ENCODE measurements at regions not wholly inside any gene's neighbourhood (a gene's known extent, or its start where the extent isn't known, plus 50 kb on each side); places are given as distances from the start of the nearest gene placed in this dataset.

- Histone ChIP-seq H3K4me3 (ENCODE audit: low read length in 2 of 2) (no peak overlapping the region), H3K27ac (ENCODE audit: low read length) (no peak overlapping the region), H3K9ac (ENCODE audit: low read length in 2 of 2) (no peak overlapping the region), H3K36me3 (ENCODE audit: control insufficient read depth in 2 of 2, insufficient read depth in 2 of 2, low read length in 2 of 2) (no peaks in the 10 kb centered on the region), H3K27me3 (ENCODE audit: control insufficient read depth in 1 of 2, insufficient read depth in 2 of 2, low read length in 2 of 2) (no peaks in the 10 kb centered on the region), H3K9me3 (ENCODE audit: control insufficient read depth in 2 of 2, low read length in 2 of 2) (no peaks in the 10 kb centered on the region), H3K4me1 (ENCODE audit: control insufficient read depth, insufficient read depth, low read length) (no peaks in the 10 kb centered on the region)
Observed at GRCh38 chr18:45119876-45120275, 439.2 kb downstream of the SETBP1 start.

DNA sequence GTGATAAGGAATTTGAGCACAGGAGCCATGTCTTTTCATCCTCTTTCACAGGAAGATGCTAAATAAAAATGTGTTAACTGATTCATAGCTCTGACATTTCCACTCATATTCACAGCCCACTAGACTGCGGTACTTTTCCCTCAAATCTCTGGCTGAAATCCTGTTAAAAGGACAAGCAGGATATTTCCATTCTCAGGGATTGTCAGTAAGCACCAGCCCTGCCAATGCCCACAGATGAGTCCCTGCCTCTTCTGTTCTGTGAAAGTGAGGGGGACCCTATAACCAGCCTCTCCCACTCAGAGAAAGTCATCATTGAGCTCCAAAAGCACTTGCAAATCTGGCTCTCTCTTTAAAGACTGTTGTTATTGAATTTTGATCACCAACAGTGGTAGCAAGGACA, 440.5 kb downstream of the SETBP1 start:
- Histone ChIP-seq H3K9ac (ENCODE audit: low read length in 2 of 2) (no peak overlapping the region), H3K4me3 (ENCODE audit: low read length in 2 of 2) (no peak overlapping the region), H3K27ac (ENCODE audit: low read length) (no peak overlapping the region), H3K36me3 (ENCODE audit: control insufficient read depth in 2 of 2, insufficient read depth in 2 of 2, low read length in 2 of 2) (no peaks in the 10 kb centered on the region), H3K4me1 (ENCODE audit: control insufficient read depth, insufficient read depth, low read length) (no peaks in the 10 kb centered on the region), H3K9me3 (ENCODE audit: control insufficient read depth in 2 of 2, low read length in 2 of 2) (no peaks in the 10 kb centered on the region), H3K27me3 (ENCODE audit: control insufficient read depth in 1 of 2, insufficient read depth in 2 of 2, low read length in 2 of 2) (no peaks in the 10 kb centered on the region)

- no peaks in the 10 kb centered on the region for H3K27me3 ChIP-seq (ENCODE audit: control insufficient read depth in 1 of 2, insufficient read depth in 2 of 2, low read length in 2 of 2)
- no peaks in the 10 kb centered on the region for H3K4me1 ChIP-seq (ENCODE audit: control insufficient read depth, insufficient read depth, low read length)
- no peak overlapping the region for H3K9ac ChIP-seq (ENCODE audit: low read length in 2 of 2)
- no peak overlapping the region for H3K27ac ChIP-seq (ENCODE audit: low read length)
- no peaks in the 10 kb centered on the region for H3K36me3 ChIP-seq (ENCODE audit: control insufficient read depth in 2 of 2, insufficient read depth in 2 of 2, low read length in 2 of 2)
- H3K4me3 ChIP-seq (ENCODE audit: low read length in 2 of 2) = no peak overlapping the region
- no peaks in the 10 kb centered on the region for H3K9me3 ChIP-seq (ENCODE audit: control insufficient read depth in 2 of 2, low read length in 2 of 2)
Observed at GRCh38 chr18:45122506-45122905, 441.8 kb downstream of the SETBP1 start.

- H3K4me3 ChIP-seq (ENCODE audit: low read length in 2 of 2) = no peak overlapping the region
- no peak overlapping the region for H3K9ac ChIP-seq (ENCODE audit: low read length in 2 of 2)
- H3K36me3 ChIP-seq (ENCODE audit: control insufficient read depth in 2 of 2, insufficient read depth in 2 of 2, low read length in 2 of 2) = no peaks in the 10 kb centered on the region
- H3K4me1 ChIP-seq (ENCODE audit: control insufficient read depth, insufficient read depth, low read length) = no peaks in the 10 kb centered on the region
- no peak overlapping the region for H3K27ac ChIP-seq (ENCODE audit: low read length)
- no peaks in the 10 kb centered on the region for H3K27me3 ChIP-seq (ENCODE audit: control insufficient read depth in 1 of 2, insufficient read depth in 2 of 2, low read length in 2 of 2)
- no peaks in the 10 kb centered on the region for H3K9me3 ChIP-seq (ENCODE audit: control insufficient read depth in 2 of 2, low read length in 2 of 2)
Observed at GRCh38 chr18:45127405-45127804, 446.7 kb downstream of the SETBP1 start.

DNA sequence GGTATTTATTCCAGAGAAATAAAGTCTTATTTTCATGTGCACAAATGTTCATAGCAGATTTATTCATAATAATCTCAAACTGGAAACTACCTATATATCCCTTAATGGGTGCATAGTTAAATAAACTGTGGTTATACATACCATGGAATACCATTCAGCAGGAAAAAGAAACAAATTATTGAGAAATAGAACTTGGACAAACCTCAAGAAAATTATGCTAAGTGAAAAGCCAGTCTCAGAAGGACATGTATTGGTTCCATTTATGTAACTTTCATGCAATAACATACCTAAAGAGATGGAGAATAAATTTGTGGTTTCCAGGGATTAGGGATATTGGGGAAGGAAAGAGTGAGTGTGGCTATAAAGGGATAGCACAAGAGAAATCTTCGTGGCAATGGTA, 452.6 kb downstream of the SETBP1 start:
- no peak overlapping the region for H3K4me3 ChIP-seq (ENCODE audit: low read length in 2 of 2)
- no peaks in the 10 kb centered on the region for H3K4me1 ChIP-seq (ENCODE audit: control insufficient read depth, insufficient read depth, low read length)

GRCh38 chr18:45136381-45137086, 455.8 kb downstream of the SETBP1 start:
- Histone ChIP-seq H3K4me3 (ENCODE audit: low read length in 2 of 2) (no peak overlapping the region), H3K9ac (ENCODE audit: low read length in 2 of 2) (no peak overlapping the region), H3K27me3 (ENCODE audit: control insufficient read depth in 1 of 2, insufficient read depth in 2 of 2, low read length in 2 of 2) (no peaks in the 10 kb centered on the region), H3K36me3 (ENCODE audit: control insufficient read depth in 2 of 2, insufficient read depth in 2 of 2, low read length in 2 of 2) (no peaks in the 10 kb centered on the region), H3K4me1 (ENCODE audit: control insufficient read depth, insufficient read depth, low read length) (no peaks in the 10 kb centered on the region), H3K9me3 (ENCODE audit: control insufficient read depth in 2 of 2, low read length in 2 of 2) (peaks cover 0 to 4% of the 10 kb centered on the region in 2 donors), H3K27ac (ENCODE audit: low read length) (no peak overlapping the region)

More for the DNA sequence above, 452.6 kb downstream of the SETBP1 start:
- no peaks in the 10 kb centered on the region for H3K9me3 ChIP-seq (ENCODE audit: control insufficient read depth in 2 of 2, low read length in 2 of 2)
- no peak overlapping the region for H3K9ac ChIP-seq (ENCODE audit: low read length in 2 of 2)
- no peaks in the 10 kb centered on the region for H3K27me3 ChIP-seq (ENCODE audit: control insufficient read depth in 1 of 2, insufficient read depth in 2 of 2, low read length in 2 of 2)
- no peak overlapping the region for H3K27ac ChIP-seq (ENCODE audit: low read length)
- H3K36me3 ChIP-seq (ENCODE audit: control insufficient read depth in 2 of 2, insufficient read depth in 2 of 2, low read length in 2 of 2) = no peaks in the 10 kb centered on the region

GRCh38 chr18:45137087-45137419, 456.4 kb downstream of the SETBP1 start:
- Histone ChIP-seq H3K36me3 (ENCODE audit: control insufficient read depth in 2 of 2, insufficient read depth in 2 of 2, low read length in 2 of 2) (no peaks in the 10 kb centered on the region), H3K9ac (ENCODE audit: low read length in 2 of 2) (no peak overlapping the region), H3K9me3 (ENCODE audit: control insufficient read depth in 2 of 2, low read length in 2 of 2) (peaks cover 0 to 4% of the 10 kb centered on the region in 2 donors), H3K27ac (ENCODE audit: low read length) (no peak overlapping the region), H3K4me1 (ENCODE audit: control insufficient read depth, insufficient read depth, low read length) (no peaks in the 10 kb centered on the region), H3K4me3 (ENCODE audit: low read length in 2 of 2) (no peak overlapping the region), H3K27me3 (ENCODE audit: control insufficient read depth in 1 of 2, insufficient read depth in 2 of 2, low read length in 2 of 2) (no peaks in the 10 kb centered on the region)

GRCh38 chr18:45139478-45139877, 458.8 kb downstream of the SETBP1 start:
- H3K27ac ChIP-seq (ENCODE audit: low read length) = no peak overlapping the region

DNA sequence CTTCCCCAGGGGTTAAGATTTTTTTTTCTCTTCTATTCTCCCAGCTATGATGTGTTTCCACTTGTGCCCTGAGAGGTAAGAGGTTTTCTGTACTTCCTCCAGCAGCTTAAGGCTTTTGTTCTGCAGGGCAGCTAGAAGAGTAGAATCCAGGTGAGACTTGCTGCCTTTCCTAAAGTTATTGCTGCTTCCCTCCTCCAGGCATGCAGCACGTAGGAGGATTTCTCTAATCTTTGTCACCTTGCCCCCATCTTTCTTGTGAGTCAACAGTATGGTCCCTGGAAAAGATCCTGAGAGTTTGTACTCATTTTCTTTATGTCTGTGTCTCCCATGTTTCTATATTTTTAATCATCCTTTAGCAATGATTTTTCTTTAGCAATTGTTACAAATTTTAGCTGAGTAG, 462.2 kb downstream of the SETBP1 start:
- Histone ChIP-seq H3K36me3 (ENCODE audit: control insufficient read depth in 2 of 2, insufficient read depth in 2 of 2, low read length in 2 of 2) (no peaks in the 10 kb centered on the region), H3K27me3 (ENCODE audit: control insufficient read depth in 1 of 2, insufficient read depth in 2 of 2, low read length in 2 of 2) (no peaks in the 10 kb centered on the region), H3K4me1 (ENCODE audit: control insufficient read depth, insufficient read depth, low read length) (no peaks in the 10 kb centered on the region), H3K9ac (ENCODE audit: low read length in 2 of 2) (no peak overlapping the region), H3K9me3 (ENCODE audit: control insufficient read depth in 2 of 2, low read length in 2 of 2) (peaks cover 0 to 4% of the 10 kb centered on the region in 2 donors), H3K4me3 (ENCODE audit: low read length in 2 of 2) (no peak overlapping the region), H3K27ac (ENCODE audit: low read length) (no peak overlapping the region)

More at GRCh38 chr18:45139478-45139877, 458.8 kb downstream of the SETBP1 start:
- no peaks in the 10 kb centered on the region for H3K36me3 ChIP-seq (ENCODE audit: control insufficient read depth in 2 of 2, insufficient read depth in 2 of 2, low read length in 2 of 2)
- no peaks in the 10 kb centered on the region for H3K4me1 ChIP-seq (ENCODE audit: control insufficient read depth, insufficient read depth, low read length)
- H3K9ac ChIP-seq (ENCODE audit: low read length in 2 of 2) = no peak overlapping the region
- H3K4me3 ChIP-seq (ENCODE audit: low read length in 2 of 2) = no peak overlapping the region
- no peaks in the 10 kb centered on the region for H3K27me3 ChIP-seq (ENCODE audit: control insufficient read depth in 1 of 2, insufficient read depth in 2 of 2, low read length in 2 of 2)
- peaks cover 0 to 4% of the 10 kb centered on the region in 2 donors for H3K9me3 ChIP-seq (ENCODE audit: control insufficient read depth in 2 of 2, low read length in 2 of 2)

DNA sequence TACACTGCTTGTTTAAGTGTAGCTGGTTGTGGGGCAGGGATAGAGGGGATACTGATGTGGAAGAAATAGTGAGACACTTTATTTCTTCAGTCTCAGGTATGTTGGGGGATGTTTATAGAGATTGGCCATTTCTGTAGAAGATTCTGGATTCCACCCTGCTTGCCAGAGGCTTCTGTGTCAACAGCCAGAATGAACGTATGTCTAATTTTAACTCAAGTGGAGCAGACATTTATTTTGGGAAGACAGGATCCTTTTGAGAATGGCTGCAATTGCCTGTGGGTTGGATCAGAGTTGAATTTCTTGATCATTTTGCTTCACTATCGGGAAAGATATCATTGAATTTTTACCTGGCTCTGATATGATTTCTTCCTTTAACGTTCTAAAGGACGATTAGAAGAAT, 465.6 kb upstream of the SLC14A2 start:
- no peaks in the 10 kb centered on the region for H3K9me3 ChIP-seq (ENCODE audit: control insufficient read depth in 2 of 2, low read length in 2 of 2)
- H3K27me3 ChIP-seq (ENCODE audit: control insufficient read depth in 1 of 2, insufficient read depth in 2 of 2, low read length in 2 of 2) = no peaks in the 10 kb centered on the region
- H3K4me1 ChIP-seq (ENCODE audit: control insufficient read depth, insufficient read depth, low read length) = no peaks in the 10 kb centered on the region
- H3K36me3 ChIP-seq (ENCODE audit: control insufficient read depth in 2 of 2, insufficient read depth in 2 of 2, low read length in 2 of 2) = no peaks in the 10 kb centered on the region
- H3K27ac ChIP-seq (ENCODE audit: low read length) = no peak overlapping the region
- no peak overlapping the region for H3K9ac ChIP-seq (ENCODE audit: low read length in 2 of 2)
- no peak overlapping the region for H3K4me3 ChIP-seq (ENCODE audit: low read length in 2 of 2)

DNA sequence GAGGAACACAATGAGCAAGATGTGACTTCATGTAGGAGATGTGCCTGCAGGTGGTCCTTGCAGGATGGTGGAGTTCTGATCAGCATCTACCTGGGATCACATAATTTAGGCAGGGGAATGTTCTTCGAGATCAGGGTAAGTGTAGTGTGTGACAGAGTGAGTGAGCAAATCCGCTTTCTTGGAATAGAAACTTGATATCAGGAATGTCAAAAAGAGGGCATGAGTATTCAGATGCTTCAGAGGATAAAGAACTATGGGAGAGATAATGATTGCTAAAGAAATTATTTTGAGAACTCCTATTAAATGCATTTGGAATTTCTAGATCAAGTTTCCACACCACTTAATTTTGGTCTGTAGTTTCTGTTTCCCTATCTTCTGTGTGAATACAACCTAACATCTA, 463.6 kb upstream of the SLC14A2 start:
- H3K27me3 ChIP-seq (ENCODE audit: control insufficient read depth in 1 of 2, insufficient read depth in 2 of 2, low read length in 2 of 2) = no peaks in the 10 kb centered on the region
- H3K9ac ChIP-seq (ENCODE audit: low read length in 2 of 2) = no peak overlapping the region

More for the DNA sequence above, 463.6 kb upstream of the SLC14A2 start:
- Histone ChIP-seq H3K9me3 (ENCODE audit: control insufficient read depth in 2 of 2, low read length in 2 of 2) (no peaks in the 10 kb centered on the region), H3K36me3 (ENCODE audit: control insufficient read depth in 2 of 2, insufficient read depth in 2 of 2, low read length in 2 of 2) (no peaks in the 10 kb centered on the region), H3K4me3 (ENCODE audit: low read length in 2 of 2) (no peak overlapping the region), H3K27ac (ENCODE audit: low read length) (no peak overlapping the region), H3K4me1 (ENCODE audit: control insufficient read depth, insufficient read depth, low read length) (no peaks in the 10 kb centered on the region)

All from stomach smooth muscle (tissue), 2 donors.